Testis (tissue), 2 donors: ENCODE measurements at regions not wholly inside any gene's neighbourhood (a gene's known extent, or its start where the extent isn't known, plus 50 kb on each side); places are given as distances from the start of the nearest gene placed in this dataset.

Experiments used
- POLR2A ChIP-seq: fragments of 450-650 bp; IDR thresholded peaks from one replicate; pipeline ENCODE4 v1.6.1; 2017; ENCODE audit warnings: antibody characterized with exemption, mild to moderate bottlenecking, moderate library complexity
- TF ChIP-seq, protein P1 (sequence below), 3 experiments: fragments of 450-650 bp in 2 of 3; fragments of 200-600 bp in 1 of 3; sonication (generic) in 1 of 3; IDR thresholded peaks; one replicate each; pipeline ENCODE4 v1.5.1; 2016 to 2019; ENCODE audit warnings: antibody characterized with exemption in 3 of 3, mild to moderate bottlenecking in 2 of 3, moderate library complexity in 1 of 3

DNA sequence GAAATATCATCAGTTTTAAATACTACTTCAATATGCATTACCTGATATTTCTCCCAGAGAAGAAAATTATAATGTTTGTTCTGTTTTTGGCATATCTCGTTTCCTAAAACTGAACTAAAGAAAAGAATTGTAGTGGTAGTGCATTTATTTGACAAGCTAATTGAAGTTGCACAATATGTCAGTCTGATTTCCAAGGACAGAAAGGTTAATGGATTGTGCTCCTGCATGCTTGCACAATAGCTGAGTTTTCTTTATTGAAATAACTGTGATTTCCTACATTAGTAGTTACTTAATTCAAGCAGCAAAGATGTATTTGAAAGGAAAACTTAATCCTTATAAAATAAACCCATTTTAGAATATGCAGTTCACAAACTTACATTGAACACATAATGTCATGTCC lies 2047.7 kb downstream of the NCAM2 start:
- TF ChIP-seq, protein P1, sequence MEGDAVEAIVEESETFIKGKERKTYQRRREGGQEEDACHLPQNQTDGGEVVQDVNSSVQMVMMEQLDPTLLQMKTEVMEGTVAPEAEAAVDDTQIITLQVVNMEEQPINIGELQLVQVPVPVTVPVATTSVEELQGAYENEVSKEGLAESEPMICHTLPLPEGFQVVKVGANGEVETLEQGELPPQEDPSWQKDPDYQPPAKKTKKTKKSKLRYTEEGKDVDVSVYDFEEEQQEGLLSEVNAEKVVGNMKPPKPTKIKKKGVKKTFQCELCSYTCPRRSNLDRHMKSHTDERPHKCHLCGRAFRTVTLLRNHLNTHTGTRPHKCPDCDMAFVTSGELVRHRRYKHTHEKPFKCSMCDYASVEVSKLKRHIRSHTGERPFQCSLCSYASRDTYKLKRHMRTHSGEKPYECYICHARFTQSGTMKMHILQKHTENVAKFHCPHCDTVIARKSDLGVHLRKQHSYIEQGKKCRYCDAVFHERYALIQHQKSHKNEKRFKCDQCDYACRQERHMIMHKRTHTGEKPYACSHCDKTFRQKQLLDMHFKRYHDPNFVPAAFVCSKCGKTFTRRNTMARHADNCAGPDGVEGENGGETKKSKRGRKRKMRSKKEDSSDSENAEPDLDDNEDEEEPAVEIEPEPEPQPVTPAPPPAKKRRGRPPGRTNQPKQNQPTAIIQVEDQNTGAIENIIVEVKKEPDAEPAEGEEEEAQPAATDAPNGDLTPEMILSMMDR (IDR thresholded peaks at IDR 0.05) = no peak
- TF ChIP-seq POLR2A = no peak
